B cell (primary cell): ENCODE measurements at regions not wholly inside any gene's neighbourhood (a gene's known extent, or its start where the extent isn't known, plus 50 kb on each side); places are given as distances from the start of the nearest gene placed in this dataset.

Source experiments
- ATAC-seq: fragments of 200-7000 bp; cut with Tn5 transposase; one replicate; pipeline ENCODE4 v1.10.0; 2021; ENCODE audit warnings: low read depth, mild to moderate bottlenecking, moderate number of reproducible peaks, moderate library complexity
- CTCF ChIA-PET: fragments of 350-600 bp; sonication (Branson Sonifier 250); formaldehyde crosslinking; loops from one replicate; lab custom pipeline; 2021; ENCODE audit warnings: antibody characterized with exemption, inconsistent platforms; lab: Charles Lee
- POLR2A ChIA-PET: fragments of 350-600 bp; sonication (Branson Sonifier 250); formaldehyde crosslinking; loops from one replicate; lab custom pipeline; 2021; ENCODE audit warnings: antibody characterized with exemption; lab: Charles Lee
- DNase-seq: peaks from one replicate; pipeline ENCODE4 v3.0.0; 2013
- H2AFZ ChIP-seq: 2 replicates; pipeline ENCODE4 v1.6.1; 2012; ENCODE audit warnings: mild to moderate bottlenecking, low read depth, low read length; ENCODE audit not compliant: insufficient read depth, poor library complexity, severe bottlenecking
- H3K27ac ChIP-seq, 2 donors: 1 replicate in 1 of 2; 2 replicates in 1 of 2; pipeline ENCODE4 v1.5.1; 2012 to 2013; ENCODE audit warnings: low read length in 2 of 2, mild to moderate bottlenecking in 2 of 2, moderate library complexity in 1 of 2
- H3K27me3 ChIP-seq, 4 experiments: fragments of 200-600 bp in 1 of 4; sonication (generic) in 1 of 4; replicated peaks in 1 of 4; 1 replicate in 2 of 4; 2 replicates in 2 of 4; pipeline versions ENCODE4 v1.6.1 to v1.7.0; 2013 to 2016; ENCODE audit warnings: low read length in 3 of 4, mild to moderate bottlenecking in 2 of 4, mixed read lengths in 1 of 4, moderate library complexity in 1 of 4; ENCODE audit not compliant: insufficient read depth in 4 of 4, control insufficient read depth in 3 of 4; ENCODE audit errors: control extremely low read depth in 1 of 4
- H3K36me3 ChIP-seq, 2 experiments: replicated peaks in 1 of 2; 1 replicate in 1 of 2; 2 replicates in 1 of 2; pipeline versions ENCODE4 v1.6.1 to v1.7.1; 2013; ENCODE audit warnings: low read length in 1 of 2; ENCODE audit not compliant: insufficient read depth in 2 of 2, control insufficient read depth in 1 of 2; ENCODE audit errors: control extremely low read depth in 1 of 2, extremely low read depth in 1 of 2
- H3K4me1 ChIP-seq, 2 donors: fragments of 200-600 bp in 1 of 2; sonication (generic) in 1 of 2; 1 replicate in 1 of 2; 2 replicates in 1 of 2; pipeline versions ENCODE4 v1.5.1 to v1.6.1; 2013 to 2017; ENCODE audit warnings: low read length in 2 of 2; ENCODE audit not compliant: control insufficient read depth in 2 of 2, insufficient read depth in 2 of 2
- H3K4me2 ChIP-seq: replicated peaks from 2 replicates; pipeline ENCODE3; 2012; ENCODE audit warnings: mild to moderate bottlenecking, low read depth, low read length; ENCODE audit not compliant: poor library complexity, severe bottlenecking
- H3K4me3 ChIP-seq, 5 experiments: fragments of 200-600 bp in 1 of 5; sonication (generic) in 1 of 5; 1 replicate in 3 of 5; 2 replicates in 2 of 5; pipeline versions ENCODE4 v1.5.1 to v1.7.0; 2011 to 2016; ENCODE audit warnings: low read length in 4 of 5, mild to moderate bottlenecking in 4 of 5, low read depth in 2 of 5, control low read depth in 1 of 5, moderate library complexity in 1 of 5; ENCODE audit not compliant: insufficient read depth in 1 of 5; ENCODE audit errors: control extremely low read depth in 1 of 5, extremely low read depth in 1 of 5
- H3K79me2 ChIP-seq: fragments of 200-600 bp; sonication (generic); one replicate; pipeline ENCODE4 v1.6.0; 2016; ENCODE audit warnings: low read length; ENCODE audit not compliant: control insufficient read depth, insufficient read depth
- H3K9ac ChIP-seq: fragments of 200-600 bp; sonication (generic); 2 replicates; pipeline ENCODE4 v1.6.1; 2017; ENCODE audit warnings: mild to moderate bottlenecking, low read length, moderate library complexity
- H3K9me3 ChIP-seq, 3 donors: one replicate each; pipeline versions ENCODE4 v1.6.1 to v1.7.1; 2013; ENCODE audit warnings: low read length in 2 of 3; ENCODE audit not compliant: control insufficient read depth in 2 of 3, insufficient read depth in 1 of 3; ENCODE audit errors: control extremely low read depth in 1 of 3
- H4K20me1 ChIP-seq: 2 replicates; pipeline ENCODE4 v1.6.0; 2012; ENCODE audit warnings: mild to moderate bottlenecking, low read length; ENCODE audit not compliant: insufficient read depth, control insufficient read depth, poor library complexity, severe bottlenecking
- H3K27ac Mint-ChIP-seq: one replicate; pipeline ENCODE4 v1.8.0; 2021; ENCODE audit warnings: mixed read lengths
- H3K27me3 Mint-ChIP-seq: one replicate; pipeline ENCODE4 v1.8.0; 2021; ENCODE audit warnings: mixed read lengths
- H3K4me1 Mint-ChIP-seq: one replicate; pipeline ENCODE4 v1.8.0; 2021; ENCODE audit warnings: mixed read lengths
- H3K4me3 Mint-ChIP-seq: one replicate; pipeline ENCODE4 v1.8.0; 2021; ENCODE audit warnings: mixed read lengths
- H3K9me3 Mint-ChIP-seq: one replicate; pipeline ENCODE4 v1.8.0; 2022; ENCODE audit warnings: mixed read lengths; ENCODE audit not compliant: insufficient read depth
- EZH2 ChIP-seq: IDR thresholded peaks from 2 replicates; pipeline ENCODE4 v1.6.1; 2012; ENCODE audit warnings: borderline replicate concordance, low read depth, mild to moderate bottlenecking, moderate library complexity, low read length; ENCODE audit not compliant: insufficient read depth, poor library complexity, severe bottlenecking
- WGBS: methylation state at CpG from one replicate; pipeline ENCODE4 v1.1.5; 2013; ENCODE audit warnings: missing lambda C conversion rate; ENCODE audit not compliant: insufficient coverage; 5-methylcytosine and 5-hydroxymethylcytosine counted together
- intact Hi-C: fragments of 100-400 bp; cut with micrococcal nuclease; formaldehyde crosslinking; loops from one replicate; pipeline ENCODE4 v1.10.0; 2022
- TF ChIP-seq, protein P1 (sequence below): fragments of 200-600 bp; IDR thresholded peaks from one replicate; pipeline ENCODE4 v1.8.0; 2022; ENCODE audit warnings: antibody characterized with exemption, mild to moderate bottlenecking

DNA sequence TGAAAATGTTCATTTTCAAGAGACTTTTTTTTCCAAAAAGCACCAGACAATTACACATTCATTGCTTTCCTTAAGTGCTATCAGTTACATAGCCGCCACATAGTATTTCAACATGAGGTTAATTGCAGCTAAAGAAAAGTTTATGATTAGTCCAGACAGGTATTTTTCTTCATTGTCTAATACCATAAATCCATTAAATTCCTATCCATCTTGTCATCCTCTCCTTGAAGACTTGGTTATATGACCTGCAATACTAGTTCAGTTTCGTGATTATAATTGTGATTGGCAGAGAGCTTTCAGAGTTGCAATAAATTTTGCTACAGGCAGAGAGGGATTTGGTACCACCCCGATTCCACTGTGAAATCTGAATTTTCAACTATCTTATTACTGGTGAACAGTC is 437.7 kb downstream of the GPATCH2 start:
- Histone ChIP-seq H2AFZ (no peak overlapping the region), H3K4me1 (no peaks in the 10 kb centered on the region), H3K4me3 (no peak overlapping the region), H4K20me1 (no peaks in the 10 kb centered on the region), H3K9me3 (no peaks in the 10 kb centered on the region), H3K9ac (no peak overlapping the region), H3K27ac (no peak overlapping the region), H3K79me2 (no peaks in the 10 kb centered on the region), H3K36me3 (no peaks in the 10 kb centered on the region), H3K4me2 (no peak overlapping the region), H3K27me3 (no peaks in the 10 kb centered on the region)
- Mint-ChIP-seq H3K27me3 (no peaks in the 10 kb centered on the region), H3K27ac (no peak overlapping the region), H3K9me3 (peaks cover 3% of the 10 kb centered on the region), H3K4me3 (no peak overlapping the region), H3K4me1 (no peaks in the 10 kb centered on the region)
- ChIA-PET POLR2A (no interaction called here), CTCF (no interaction called here)
- TF ChIP-seq, protein P1, sequence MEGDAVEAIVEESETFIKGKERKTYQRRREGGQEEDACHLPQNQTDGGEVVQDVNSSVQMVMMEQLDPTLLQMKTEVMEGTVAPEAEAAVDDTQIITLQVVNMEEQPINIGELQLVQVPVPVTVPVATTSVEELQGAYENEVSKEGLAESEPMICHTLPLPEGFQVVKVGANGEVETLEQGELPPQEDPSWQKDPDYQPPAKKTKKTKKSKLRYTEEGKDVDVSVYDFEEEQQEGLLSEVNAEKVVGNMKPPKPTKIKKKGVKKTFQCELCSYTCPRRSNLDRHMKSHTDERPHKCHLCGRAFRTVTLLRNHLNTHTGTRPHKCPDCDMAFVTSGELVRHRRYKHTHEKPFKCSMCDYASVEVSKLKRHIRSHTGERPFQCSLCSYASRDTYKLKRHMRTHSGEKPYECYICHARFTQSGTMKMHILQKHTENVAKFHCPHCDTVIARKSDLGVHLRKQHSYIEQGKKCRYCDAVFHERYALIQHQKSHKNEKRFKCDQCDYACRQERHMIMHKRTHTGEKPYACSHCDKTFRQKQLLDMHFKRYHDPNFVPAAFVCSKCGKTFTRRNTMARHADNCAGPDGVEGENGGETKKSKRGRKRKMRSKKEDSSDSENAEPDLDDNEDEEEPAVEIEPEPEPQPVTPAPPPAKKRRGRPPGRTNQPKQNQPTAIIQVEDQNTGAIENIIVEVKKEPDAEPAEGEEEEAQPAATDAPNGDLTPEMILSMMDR: no peak
- no peak for TF ChIP-seq EZH2
- DNase-seq: no peak
- no peak for ATAC-seq
- intact Hi-C loops: no loop called here
- WGBS: 70% methylated on average over 2 of the region's 3 CpGs

DNA sequence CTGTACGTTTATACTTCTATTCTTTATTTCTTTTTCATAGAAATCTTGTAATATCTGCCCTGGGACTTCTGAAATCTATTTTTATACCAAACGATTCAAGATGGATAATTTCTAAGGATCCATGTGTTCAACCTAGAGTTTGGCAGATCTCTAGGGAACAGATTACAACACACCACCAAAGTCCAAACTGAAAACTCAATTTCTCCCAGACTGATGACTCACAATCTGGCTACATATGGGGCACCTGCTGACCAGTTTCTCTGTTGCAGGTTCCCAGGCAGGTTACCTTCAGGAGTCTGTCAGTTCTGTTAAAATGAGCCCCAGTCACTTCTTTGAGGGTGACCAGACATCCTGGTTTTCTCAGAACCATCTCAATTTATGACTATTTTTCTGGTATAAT is 439.4 kb downstream of the GPATCH2 start:
- intact Hi-C loops: no loop called here
- Histone ChIP-seq H3K4me2 (no peak overlapping the region), H3K9ac (no peak overlapping the region), H3K4me1 (no peaks in the 10 kb centered on the region), H3K27ac (no peak overlapping the region), H3K36me3 (no peaks in the 10 kb centered on the region), H3K4me3 (no peak overlapping the region), H2AFZ (no peak overlapping the region), H3K79me2 (no peaks in the 10 kb centered on the region), H4K20me1 (no peaks in the 10 kb centered on the region), H3K27me3 (no peaks in the 10 kb centered on the region), H3K9me3 (peaks cover 0 to 3% (median 0%) of the 10 kb centered on the region in 3 donors)
- no peak for ATAC-seq
- H3K4me3 Mint-ChIP-seq: no peak overlapping the region
- H3K27ac Mint-ChIP-seq: no peak overlapping the region
- WGBS: 80% methylated on average over 1 of the region's 2 CpGs
- POLR2A ChIA-PET: no interaction called here
- TF ChIP-seq, protein P1: no peak
- TF ChIP-seq EZH2: no peak
- no peaks in the 10 kb centered on the region for H3K27me3 Mint-ChIP-seq
- CTCF ChIA-PET: no interaction called here
- no peak for DNase-seq
- H3K9me3 Mint-ChIP-seq: peaks cover 4% of the 10 kb centered on the region
- no peaks in the 10 kb centered on the region for H3K4me1 Mint-ChIP-seq
